Neural cell (in vitro differentiated cells): ENCODE measurements at regions not wholly inside any gene's neighbourhood (a gene's known extent, or its start where the extent isn't known, plus 50 kb on each side); places are given as distances from the start of the nearest gene placed in this dataset.

Experiments
- H2AFZ ChIP-seq: fragments of 200-600, 300-800 bp; sonication (generic), shearing (Covaris generic); 2 replicates; pipeline ENCODE4 v1.6.0; 2014; ENCODE audit warnings: low read depth, mild to moderate bottlenecking, antibody characterized with exemption, low read length, moderate library complexity
- H3F3A ChIP-seq: fragments of 200-600 bp; shearing (Covaris generic); 2 replicates; pipeline ENCODE4 v1.6.1; 2016; ENCODE audit warnings: mild to moderate bottlenecking, moderate library complexity, mixed read lengths, antibody characterized with exemption, low read length; ENCODE audit not compliant: insufficient read depth, poor library complexity, severe bottlenecking
- H3K27ac ChIP-seq: fragments of 200-600, 300-800 bp; sonication (generic), shearing (Covaris generic); 2 replicates; pipeline ENCODE4 v1.5.1; 2014; ENCODE audit warnings: mild to moderate bottlenecking, low read length, moderate library complexity
- H3K27me3 ChIP-seq: fragments of 300-800, 200-600 bp; sonication (generic), shearing (Covaris generic); 2 replicates; pipeline ENCODE4 v1.6.0; 2014; ENCODE audit warnings: mild to moderate bottlenecking, low read depth, low read length, moderate library complexity; ENCODE audit not compliant: insufficient read depth
- H3K36me3 ChIP-seq: fragments of 300-800, 200-600 bp; sonication (generic), shearing (Covaris generic); 2 replicates; pipeline ENCODE4 v1.5.1; 2014; ENCODE audit warnings: mild to moderate bottlenecking, antibody characterized with exemption, low read length, moderate library complexity; ENCODE audit not compliant: insufficient read depth
- H3K4me2 ChIP-seq: fragments of 300-800, 200-600 bp; sonication (generic), shearing (Covaris generic); 2 replicates; pipeline ENCODE4 v1.6.0; 2014; ENCODE audit warnings: mild to moderate bottlenecking, low read length
- H3K4me3 ChIP-seq: fragments of 300-800, 200-600 bp; sonication (generic), shearing (Covaris generic); 2 replicates; pipeline ENCODE4 v1.5.1; 2014; ENCODE audit warnings: mild to moderate bottlenecking, low read length, moderate library complexity
- H3K79me2 ChIP-seq: fragments of 200-600 bp; shearing (Covaris generic); replicated peaks from 2 replicates; pipeline ENCODE4 v1.6.0; 2014; ENCODE audit warnings: mild to moderate bottlenecking, low read length, moderate library complexity; ENCODE audit not compliant: insufficient read depth
- H3K9ac ChIP-seq: fragments of 300-800, 200-600 bp; sonication (generic), shearing (Covaris generic); 2 replicates; pipeline ENCODE4 v1.6.1; 2016; ENCODE audit warnings: mild to moderate bottlenecking, low read length, mixed read lengths
- H3K9me2 ChIP-seq: fragments of 200-600 bp; shearing (Covaris generic); 2 replicates; pipeline ENCODE4 v1.6.1; 2016; ENCODE audit warnings: mild to moderate bottlenecking, low read length, mixed read lengths; ENCODE audit not compliant: insufficient read depth
- H3K9me3 ChIP-seq: fragments of 200-600, 300-800 bp; sonication (generic), shearing (Covaris generic); 2 replicates; pipeline ENCODE4 v1.6.1; 2016; ENCODE audit warnings: mild to moderate bottlenecking, mixed run types, low read length, moderate library complexity, mixed read lengths
- H4K20me1 ChIP-seq: fragments of 200-600 bp; shearing (Covaris generic); 2 replicates; pipeline ENCODE4 v1.6.1; 2016; ENCODE audit warnings: mild to moderate bottlenecking, mixed run types; ENCODE audit not compliant: insufficient read depth
- EP300 ChIP-seq: fragments of 450-650 bp; conservative IDR thresholded peaks from 2 replicates; pipeline ENCODE4 v1.6.1; 2014; ENCODE audit warnings: antibody characterized with exemption, mild to moderate bottlenecking, moderate library complexity; ENCODE audit not compliant: poor library complexity, severe bottlenecking
- EZH2 ChIP-seq: fragments of 200-600, 300-800 bp; shearing (Covaris generic), sonication (generic); IDR thresholded peaks from 2 replicates; pipeline ENCODE4 v1.6.1; 2014; ENCODE audit warnings: antibody characterized with exemption, low read length, borderline replicate concordance, mild to moderate bottlenecking; ENCODE audit not compliant: insufficient read depth, poor library complexity, severe bottlenecking
- MXI1 ChIP-seq: fragments of 450-650 bp; conservative IDR thresholded peaks from 2 replicates; pipeline ENCODE4 v1.6.1; 2014; ENCODE audit warnings: antibody characterized with exemption, mild to moderate bottlenecking; ENCODE audit not compliant: poor library complexity, severe bottlenecking
- POLR2AphosphoS5 ChIP-seq: IDR thresholded peaks from 2 replicates; pipeline ENCODE4 v1.6.1; 2012
- RAD21 ChIP-seq: fragments of 450-650 bp; conservative IDR thresholded peaks from 2 replicates; pipeline ENCODE4 v1.6.1; 2014; ENCODE audit warnings: antibody characterized with exemption, mild to moderate bottlenecking, moderate library complexity
- SMC3 ChIP-seq: fragments of 450-650 bp; conservative IDR thresholded peaks from 2 replicates; pipeline ENCODE4 v1.6.1; 2014; ENCODE audit warnings: antibody characterized with exemption, mild to moderate bottlenecking, moderate library complexity; ENCODE audit not compliant: poor library complexity
- TAF1 ChIP-seq: IDR thresholded peaks from 2 replicates; pipeline ENCODE4 v1.6.1; 2012; ENCODE audit warnings: low read depth
- TF ChIP-seq, protein P1 (sequence below): IDR thresholded peaks from 2 replicates; pipeline ENCODE4 v1.6.1; 2012; ENCODE audit warnings: borderline replicate concordance
- TF ChIP-seq, protein P2 (sequence below): fragments of 450-650 bp; IDR thresholded peaks from 2 replicates; pipeline ENCODE4 v1.5.1; 2014; ENCODE audit warnings: antibody characterized with exemption, mild to moderate bottlenecking, moderate library complexity; ENCODE audit not compliant: poor library complexity, severe bottlenecking

DNA sequence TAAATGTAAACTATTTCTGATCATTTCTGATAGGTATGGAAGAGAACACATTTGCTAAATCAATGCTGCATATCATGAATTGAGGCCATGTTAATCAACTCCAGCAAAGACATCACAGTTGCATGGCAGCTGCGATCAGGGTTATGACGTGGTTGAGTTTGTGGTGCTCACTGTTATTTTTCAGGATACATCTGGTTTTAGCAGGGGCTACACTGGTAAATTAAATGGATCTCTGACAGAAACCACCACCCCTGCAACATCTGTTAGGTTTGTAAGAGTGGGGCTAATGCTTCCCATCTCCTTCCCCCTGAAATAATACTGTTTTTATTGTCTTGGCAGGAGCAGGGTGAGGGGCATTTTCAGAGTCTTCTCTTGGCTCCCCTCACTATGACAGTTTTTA, 444.4 kb upstream of the ZNF507 start:
- Histone ChIP-seq H3K9me2 (no peaks in the 10 kb centered on the region), H3K9ac (no peak overlapping the region), H3K36me3 (no peaks in the 10 kb centered on the region), H3K79me2 (no peaks in the 10 kb centered on the region), H3K27ac (no peak overlapping the region), H3F3A (no peaks in the 10 kb centered on the region), H4K20me1 (no peaks in the 10 kb centered on the region), H3K4me3 (no peak overlapping the region), H3K9me3 (no peaks in the 10 kb centered on the region), H2AFZ (no peak overlapping the region), H3K4me2 (no peak overlapping the region), H3K27me3 (no peaks in the 10 kb centered on the region)
- TF ChIP-seq POLR2AphosphoS5 (no peak), RAD21 (no peak)

DNA sequence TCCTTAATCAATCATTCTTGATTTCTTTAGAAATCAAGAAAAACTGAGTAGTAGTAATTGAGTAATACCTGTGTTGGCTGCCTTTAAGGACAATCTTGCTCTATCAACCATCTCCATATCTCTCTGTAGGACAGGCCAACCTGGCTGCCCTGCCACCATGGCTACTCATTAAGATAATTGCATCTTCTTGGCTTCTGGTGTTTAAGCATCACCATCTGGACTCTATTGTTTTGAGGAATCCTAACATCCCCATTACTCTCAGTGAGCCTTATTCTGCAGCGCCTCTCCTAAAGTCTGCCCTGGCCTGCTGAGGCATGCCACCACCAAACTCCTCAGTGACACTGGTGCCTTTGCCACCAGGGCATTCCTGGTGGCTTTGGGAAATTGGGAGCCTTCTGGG, 442.6 kb upstream of the ZNF507 start:
- Histone ChIP-seq H2AFZ (no peak overlapping the region), H3K4me3 (no peak overlapping the region), H3K9me3 (no peaks in the 10 kb centered on the region), H3K9me2 (no peaks in the 10 kb centered on the region), H3K36me3 (no peaks in the 10 kb centered on the region), H3K4me2 (no peak overlapping the region), H4K20me1 (no peaks in the 10 kb centered on the region), H3F3A (no peaks in the 10 kb centered on the region), H3K27me3 (no peaks in the 10 kb centered on the region), H3K79me2 (no peaks in the 10 kb centered on the region), H3K9ac (no peak overlapping the region), H3K27ac (no peak overlapping the region)
- TF ChIP-seq TAF1 (no peak), POLR2AphosphoS5 (no peak), RAD21 (no peak), EZH2 (no peak), SMC3 (no peak), EP300 (no peak), MXI1 (no peak)
- TF ChIP-seq, protein P1, sequence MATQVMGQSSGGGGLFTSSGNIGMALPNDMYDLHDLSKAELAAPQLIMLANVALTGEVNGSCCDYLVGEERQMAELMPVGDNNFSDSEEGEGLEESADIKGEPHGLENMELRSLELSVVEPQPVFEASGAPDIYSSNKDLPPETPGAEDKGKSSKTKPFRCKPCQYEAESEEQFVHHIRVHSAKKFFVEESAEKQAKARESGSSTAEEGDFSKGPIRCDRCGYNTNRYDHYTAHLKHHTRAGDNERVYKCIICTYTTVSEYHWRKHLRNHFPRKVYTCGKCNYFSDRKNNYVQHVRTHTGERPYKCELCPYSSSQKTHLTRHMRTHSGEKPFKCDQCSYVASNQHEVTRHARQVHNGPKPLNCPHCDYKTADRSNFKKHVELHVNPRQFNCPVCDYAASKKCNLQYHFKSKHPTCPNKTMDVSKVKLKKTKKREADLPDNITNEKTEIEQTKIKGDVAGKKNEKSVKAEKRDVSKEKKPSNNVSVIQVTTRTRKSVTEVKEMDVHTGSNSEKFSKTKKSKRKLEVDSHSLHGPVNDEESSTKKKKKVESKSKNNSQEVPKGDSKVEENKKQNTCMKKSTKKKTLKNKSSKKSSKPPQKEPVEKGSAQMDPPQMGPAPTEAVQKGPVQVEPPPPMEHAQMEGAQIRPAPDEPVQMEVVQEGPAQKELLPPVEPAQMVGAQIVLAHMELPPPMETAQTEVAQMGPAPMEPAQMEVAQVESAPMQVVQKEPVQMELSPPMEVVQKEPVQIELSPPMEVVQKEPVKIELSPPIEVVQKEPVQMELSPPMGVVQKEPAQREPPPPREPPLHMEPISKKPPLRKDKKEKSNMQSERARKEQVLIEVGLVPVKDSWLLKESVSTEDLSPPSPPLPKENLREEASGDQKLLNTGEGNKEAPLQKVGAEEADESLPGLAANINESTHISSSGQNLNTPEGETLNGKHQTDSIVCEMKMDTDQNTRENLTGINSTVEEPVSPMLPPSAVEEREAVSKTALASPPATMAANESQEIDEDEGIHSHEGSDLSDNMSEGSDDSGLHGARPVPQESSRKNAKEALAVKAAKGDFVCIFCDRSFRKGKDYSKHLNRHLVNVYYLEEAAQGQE, result no peak
- TF ChIP-seq, protein P2, sequence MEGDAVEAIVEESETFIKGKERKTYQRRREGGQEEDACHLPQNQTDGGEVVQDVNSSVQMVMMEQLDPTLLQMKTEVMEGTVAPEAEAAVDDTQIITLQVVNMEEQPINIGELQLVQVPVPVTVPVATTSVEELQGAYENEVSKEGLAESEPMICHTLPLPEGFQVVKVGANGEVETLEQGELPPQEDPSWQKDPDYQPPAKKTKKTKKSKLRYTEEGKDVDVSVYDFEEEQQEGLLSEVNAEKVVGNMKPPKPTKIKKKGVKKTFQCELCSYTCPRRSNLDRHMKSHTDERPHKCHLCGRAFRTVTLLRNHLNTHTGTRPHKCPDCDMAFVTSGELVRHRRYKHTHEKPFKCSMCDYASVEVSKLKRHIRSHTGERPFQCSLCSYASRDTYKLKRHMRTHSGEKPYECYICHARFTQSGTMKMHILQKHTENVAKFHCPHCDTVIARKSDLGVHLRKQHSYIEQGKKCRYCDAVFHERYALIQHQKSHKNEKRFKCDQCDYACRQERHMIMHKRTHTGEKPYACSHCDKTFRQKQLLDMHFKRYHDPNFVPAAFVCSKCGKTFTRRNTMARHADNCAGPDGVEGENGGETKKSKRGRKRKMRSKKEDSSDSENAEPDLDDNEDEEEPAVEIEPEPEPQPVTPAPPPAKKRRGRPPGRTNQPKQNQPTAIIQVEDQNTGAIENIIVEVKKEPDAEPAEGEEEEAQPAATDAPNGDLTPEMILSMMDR, result no peak

DNA sequence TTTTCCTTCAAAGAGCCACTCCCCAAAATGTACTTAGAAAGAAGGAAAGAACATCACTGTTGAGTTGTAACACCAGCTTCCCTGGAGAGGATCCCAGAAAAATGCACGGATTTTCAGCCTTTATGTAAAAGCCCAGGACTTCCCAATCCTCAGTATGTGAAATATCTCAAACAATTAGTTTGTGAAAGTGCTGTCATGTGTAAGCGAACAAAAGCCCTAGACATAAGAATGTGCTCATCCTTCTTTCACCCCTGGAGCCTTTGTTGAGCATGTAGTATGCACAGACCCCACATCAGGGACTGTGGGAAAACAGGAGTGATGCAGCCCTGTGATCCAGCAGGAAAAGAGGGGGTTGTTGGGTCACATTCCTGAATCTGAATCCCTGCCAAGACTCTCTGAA, 441.4 kb upstream of the ZNF507 start:
- no peaks in the 10 kb centered on the region for H3K9me3 ChIP-seq
- H3K4me2 ChIP-seq, result no peak overlapping the region
- H3K79me2 ChIP-seq, result no peaks in the 10 kb centered on the region
- no peaks in the 10 kb centered on the region for H3K9me2 ChIP-seq
- no peak overlapping the region for H3K4me3 ChIP-seq
- no peak overlapping the region for H3K27ac ChIP-seq
- no peaks in the 10 kb centered on the region for H3F3A ChIP-seq
- no peaks in the 10 kb centered on the region for H4K20me1 ChIP-seq
- no peak overlapping the region for H3K9ac ChIP-seq
- H3K36me3 ChIP-seq, result no peaks in the 10 kb centered on the region
- H2AFZ ChIP-seq, result no peak overlapping the region
- H3K27me3 ChIP-seq, result no peaks in the 10 kb centered on the region
- TF ChIP-seq POLR2AphosphoS5 (no peak), RAD21 (no peak), EZH2 (no peak), EP300 (no peak), TAF1 (no peak), MXI1 (no peak), SMC3 (no peak)
- TF ChIP-seq, protein P1, result no peak
